HG03520 (cell line): ENCODE measurements at regions not wholly inside any gene's neighbourhood (a gene's known extent, or its start where the extent isn't known, plus 50 kb on each side); places are given as distances from the start of the nearest gene placed in this dataset.
"Not testable (repeated sequence)": the region's sequence is repeated elsewhere in the genome, so short reads cannot be mapped to it uniquely, and the experiment has no call there.

Experiments used
- ATAC-seq: cut with Tn5 transposase; IDR thresholded peaks from one replicate; pipeline ENCODE4 v1.9.1; 2021; ENCODE audit warnings: mild to moderate bottlenecking, moderate library complexity; ENCODE audit not compliant: unreplicated experiment

GRCh38 chr2:8361930-8362329 lies 319.9 kb upstream of the ID2 start:
- no peak for ATAC-seq

GRCh38 chr2:8363161-8363560 lies 318.7 kb upstream of the ID2 start:
- no peak for ATAC-seq

- no peak for ATAC-seq
Observed at GRCh38 chr2:8364668-8365067, 317.2 kb upstream of the ID2 start.

- no peak for ATAC-seq
Observed at GRCh38 chr2:8365331-8365910, 316.4 kb upstream of the ID2 start.

- no peak for ATAC-seq
Observed at GRCh38 chr2:8367833-8368232, 314.0 kb upstream of the ID2 start.

- no peak for ATAC-seq
Observed at GRCh38 chr2:8368463-8368862, 313.4 kb upstream of the ID2 start.

- no peak for ATAC-seq
Observed at GRCh38 chr2:8369522-8369921, 312.3 kb upstream of the ID2 start.

- ATAC-seq: no peak
Observed at GRCh38 chr2:8370258-8370802, 311.5 kb upstream of the ID2 start.

GRCh38 chr2:8371653-8372052 lies 310.2 kb upstream of the ID2 start:
- no peak for ATAC-seq

GRCh38 chr2:8374782-8375181 lies 307.1 kb upstream of the ID2 start:
- ATAC-seq: no peak

- no peak for ATAC-seq
Observed at GRCh38 chr2:8376603-8377410, 305.0 kb upstream of the ID2 start.

GRCh38 chr2:8378016-8378810 lies 303.6 kb upstream of the ID2 start:
- ATAC-seq: no peak

GRCh38 chr2:8379128-8379527 lies 302.7 kb upstream of the ID2 start:
- no peak for ATAC-seq

- no peak for ATAC-seq
Observed at GRCh38 chr2:8379549-8379948, 302.3 kb upstream of the ID2 start.

- no peak for ATAC-seq
Observed at GRCh38 chr2:8380026-8380425, 301.8 kb upstream of the ID2 start.

- no peak for ATAC-seq
Observed at GRCh38 chr2:8380566-8380965, 301.3 kb upstream of the ID2 start.

- ATAC-seq: no peak
Observed at GRCh38 chr2:8382485-8382884, 299.4 kb upstream of the ID2 start.

GRCh38 chr2:8386748-8387147 lies 295.1 kb upstream of the ID2 start:
- not testable (repeated sequence) for ATAC-seq

- no peak for ATAC-seq
Observed at GRCh38 chr2:8388781-8389180, 293.1 kb upstream of the ID2 start.

GRCh38 chr2:8389431-8390108 lies 292.3 kb upstream of the ID2 start:
- no peak for ATAC-seq

- ATAC-seq: no peak
Observed at GRCh38 chr2:8391126-8391525, 290.7 kb upstream of the ID2 start.
